Liver (tissue), 3 donors: ENCODE measurements at regions not wholly inside any gene's neighbourhood (a gene's known extent, or its start where the extent isn't known, plus 50 kb on each side); places are given as distances from the start of the nearest gene placed in this dataset.

Experiments
- GABPA ChIP-seq, 2 donors: IDR thresholded peaks in 1 of 2; conservative IDR thresholded peaks in 1 of 2; 2 replicates each; pipeline ENCODE4 v1.6.1; 2016; ENCODE audit warnings: antibody characterized with exemption in 2 of 2, mild to moderate bottlenecking in 1 of 2, moderate library complexity in 1 of 2
- TF ChIP-seq, protein P1 (sequence below): fragments of 150-350 bp; IDR thresholded peaks from 2 replicates; pipeline ENCODE4 v1.5.1; 2017; ENCODE audit warnings: improper control_type of control experiment, low read depth, low read length; ENCODE audit not compliant: missing input control
- TF ChIP-seq, protein P2 (sequence below): IDR thresholded peaks from 2 replicates; pipeline ENCODE4 v1.6.1; 2016; ENCODE audit warnings: antibody characterized with exemption
- donor health status: healthy.
- donor health status: healthy.

DNA sequence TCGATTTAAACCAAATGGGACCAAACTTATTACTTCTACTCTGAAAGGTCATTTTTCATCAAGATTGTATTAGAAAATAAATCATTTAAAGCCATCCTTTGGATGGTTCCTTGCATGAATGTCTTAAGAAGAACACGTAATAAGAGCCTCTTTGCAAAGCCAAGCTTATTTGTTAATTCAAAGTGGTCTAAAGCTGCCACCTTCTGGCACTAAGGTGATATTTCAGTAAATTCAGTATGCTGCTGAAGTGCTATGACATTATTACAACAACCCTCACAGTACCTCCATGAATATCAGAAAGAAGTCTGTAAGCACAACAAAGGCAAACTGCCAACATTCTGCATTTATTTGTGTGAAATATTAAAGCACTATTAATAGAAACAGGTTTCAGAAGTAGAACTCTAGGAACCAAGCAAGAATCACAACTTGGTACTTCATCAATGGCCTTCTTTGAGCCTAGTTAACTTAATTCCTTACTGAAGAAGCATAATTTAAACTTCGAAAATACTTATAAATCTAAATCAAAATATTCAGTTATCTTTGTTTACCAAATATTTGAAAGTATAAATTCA lies 53.1 kb upstream of the TYRP1 start:
- TF ChIP-seq, protein P1, sequence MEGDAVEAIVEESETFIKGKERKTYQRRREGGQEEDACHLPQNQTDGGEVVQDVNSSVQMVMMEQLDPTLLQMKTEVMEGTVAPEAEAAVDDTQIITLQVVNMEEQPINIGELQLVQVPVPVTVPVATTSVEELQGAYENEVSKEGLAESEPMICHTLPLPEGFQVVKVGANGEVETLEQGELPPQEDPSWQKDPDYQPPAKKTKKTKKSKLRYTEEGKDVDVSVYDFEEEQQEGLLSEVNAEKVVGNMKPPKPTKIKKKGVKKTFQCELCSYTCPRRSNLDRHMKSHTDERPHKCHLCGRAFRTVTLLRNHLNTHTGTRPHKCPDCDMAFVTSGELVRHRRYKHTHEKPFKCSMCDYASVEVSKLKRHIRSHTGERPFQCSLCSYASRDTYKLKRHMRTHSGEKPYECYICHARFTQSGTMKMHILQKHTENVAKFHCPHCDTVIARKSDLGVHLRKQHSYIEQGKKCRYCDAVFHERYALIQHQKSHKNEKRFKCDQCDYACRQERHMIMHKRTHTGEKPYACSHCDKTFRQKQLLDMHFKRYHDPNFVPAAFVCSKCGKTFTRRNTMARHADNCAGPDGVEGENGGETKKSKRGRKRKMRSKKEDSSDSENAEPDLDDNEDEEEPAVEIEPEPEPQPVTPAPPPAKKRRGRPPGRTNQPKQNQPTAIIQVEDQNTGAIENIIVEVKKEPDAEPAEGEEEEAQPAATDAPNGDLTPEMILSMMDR = no peak
- TF ChIP-seq, protein P2, sequence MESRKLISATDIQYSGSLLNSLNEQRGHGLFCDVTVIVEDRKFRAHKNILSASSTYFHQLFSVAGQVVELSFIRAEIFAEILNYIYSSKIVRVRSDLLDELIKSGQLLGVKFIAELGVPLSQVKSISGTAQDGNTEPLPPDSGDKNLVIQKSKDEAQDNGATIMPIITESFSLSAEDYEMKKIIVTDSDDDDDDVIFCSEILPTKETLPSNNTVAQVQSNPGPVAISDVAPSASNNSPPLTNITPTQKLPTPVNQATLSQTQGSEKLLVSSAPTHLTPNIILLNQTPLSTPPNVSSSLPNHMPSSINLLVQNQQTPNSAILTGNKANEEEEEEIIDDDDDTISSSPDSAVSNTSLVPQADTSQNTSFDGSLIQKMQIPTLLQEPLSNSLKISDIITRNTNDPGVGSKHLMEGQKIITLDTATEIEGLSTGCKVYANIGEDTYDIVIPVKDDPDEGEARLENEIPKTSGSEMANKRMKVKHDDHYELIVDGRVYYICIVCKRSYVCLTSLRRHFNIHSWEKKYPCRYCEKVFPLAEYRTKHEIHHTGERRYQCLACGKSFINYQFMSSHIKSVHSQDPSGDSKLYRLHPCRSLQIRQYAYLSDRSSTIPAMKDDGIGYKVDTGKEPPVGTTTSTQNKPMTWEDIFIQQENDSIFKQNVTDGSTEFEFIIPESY = no peak
- TF ChIP-seq GABPA (IDR thresholded peaks at IDR 0.05 in 1 of 2, conservative IDR thresholded peaks at IDR 0.05 in 1 of 2) = no peak
